ENCODE measurements at regions not wholly inside any gene's neighbourhood (a gene's known extent, or its start where the extent isn't known, plus 50 kb on each side); places are given as distances from the start of the nearest gene placed in this dataset.

DNA sequence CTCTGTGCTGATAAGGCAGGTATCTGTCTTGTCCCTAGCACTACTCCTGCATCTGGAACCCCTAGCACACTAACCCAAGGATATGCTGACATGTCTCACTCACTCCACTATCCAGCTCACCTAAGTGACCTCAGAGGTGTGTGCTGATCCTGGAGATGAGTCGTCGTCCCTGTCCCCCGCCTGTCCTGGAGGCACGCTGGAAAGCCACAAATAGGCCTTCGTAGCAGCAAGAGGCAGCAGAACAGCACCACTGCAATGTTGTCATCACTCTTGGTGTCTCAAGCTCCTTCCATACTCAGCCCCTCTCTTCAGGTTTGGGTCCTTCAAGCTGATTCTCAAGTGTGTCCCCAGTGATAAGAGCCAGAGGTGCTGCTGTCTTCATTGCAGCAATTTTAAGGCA is 73.0 kb upstream of the ITGA6 start:
- no peaks in the 10 kb centered on the region for H3K9me3 Mint-ChIP-seq (ENCODE audit: low read depth)
- peaks cover 5% of the 10 kb centered on the region for H3K4me1 Mint-ChIP-seq (ENCODE audit: low read depth)
- TF ChIP-seq, protein P1, sequence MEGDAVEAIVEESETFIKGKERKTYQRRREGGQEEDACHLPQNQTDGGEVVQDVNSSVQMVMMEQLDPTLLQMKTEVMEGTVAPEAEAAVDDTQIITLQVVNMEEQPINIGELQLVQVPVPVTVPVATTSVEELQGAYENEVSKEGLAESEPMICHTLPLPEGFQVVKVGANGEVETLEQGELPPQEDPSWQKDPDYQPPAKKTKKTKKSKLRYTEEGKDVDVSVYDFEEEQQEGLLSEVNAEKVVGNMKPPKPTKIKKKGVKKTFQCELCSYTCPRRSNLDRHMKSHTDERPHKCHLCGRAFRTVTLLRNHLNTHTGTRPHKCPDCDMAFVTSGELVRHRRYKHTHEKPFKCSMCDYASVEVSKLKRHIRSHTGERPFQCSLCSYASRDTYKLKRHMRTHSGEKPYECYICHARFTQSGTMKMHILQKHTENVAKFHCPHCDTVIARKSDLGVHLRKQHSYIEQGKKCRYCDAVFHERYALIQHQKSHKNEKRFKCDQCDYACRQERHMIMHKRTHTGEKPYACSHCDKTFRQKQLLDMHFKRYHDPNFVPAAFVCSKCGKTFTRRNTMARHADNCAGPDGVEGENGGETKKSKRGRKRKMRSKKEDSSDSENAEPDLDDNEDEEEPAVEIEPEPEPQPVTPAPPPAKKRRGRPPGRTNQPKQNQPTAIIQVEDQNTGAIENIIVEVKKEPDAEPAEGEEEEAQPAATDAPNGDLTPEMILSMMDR (IDR thresholded peaks at IDR 0.05): no peak
- H3K4me3 Mint-ChIP-seq (ENCODE audit: unreplicated experiment): no peak overlapping the region
- H3K27me3 Mint-ChIP-seq (ENCODE audit: low read depth): no peaks in the 10 kb centered on the region
- no peak overlapping the region for H3K27ac Mint-ChIP-seq (ENCODE audit: unreplicated experiment)
- H3K36me3 Mint-ChIP-seq (ENCODE audit: low read depth): no peaks in the 10 kb centered on the region
- DNase-seq (ENCODE audit: low spot score): no peak

DNA sequence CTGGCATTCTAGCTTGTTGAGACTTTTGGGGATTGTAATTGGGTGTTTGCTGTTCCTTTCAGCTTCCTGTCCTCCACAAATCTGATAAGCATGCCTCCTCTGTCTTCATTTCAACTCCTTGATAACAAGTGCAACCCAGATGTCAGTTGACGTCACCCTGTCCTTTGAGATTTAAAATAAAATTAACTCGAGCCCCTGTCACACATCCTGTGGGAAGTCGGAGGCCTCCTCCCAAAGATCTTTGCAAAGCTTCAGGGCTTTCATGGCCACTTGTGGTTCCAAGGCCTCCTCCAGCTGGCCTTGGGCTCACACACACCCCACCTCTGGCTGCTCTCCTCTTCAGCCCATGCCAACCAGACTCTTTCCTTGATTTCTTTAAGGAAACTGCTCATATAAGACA is 69.9 kb upstream of the ITGA6 start:
- Mint-ChIP-seq H3K36me3 (ENCODE audit: low read depth) (no peaks in the 10 kb centered on the region), H3K9me3 (ENCODE audit: low read depth) (no peaks in the 10 kb centered on the region), H3K27ac (ENCODE audit: unreplicated experiment) (no peak overlapping the region), H3K4me1 (ENCODE audit: low read depth) (peaks cover 5% of the 10 kb centered on the region), H3K4me3 (ENCODE audit: unreplicated experiment) (no peak overlapping the region), H3K27me3 (ENCODE audit: low read depth) (no peaks in the 10 kb centered on the region)
- TF ChIP-seq, protein P1 (IDR thresholded peaks at IDR 0.05): no peak
- DNase-seq (ENCODE audit: low spot score): no peak

DNA sequence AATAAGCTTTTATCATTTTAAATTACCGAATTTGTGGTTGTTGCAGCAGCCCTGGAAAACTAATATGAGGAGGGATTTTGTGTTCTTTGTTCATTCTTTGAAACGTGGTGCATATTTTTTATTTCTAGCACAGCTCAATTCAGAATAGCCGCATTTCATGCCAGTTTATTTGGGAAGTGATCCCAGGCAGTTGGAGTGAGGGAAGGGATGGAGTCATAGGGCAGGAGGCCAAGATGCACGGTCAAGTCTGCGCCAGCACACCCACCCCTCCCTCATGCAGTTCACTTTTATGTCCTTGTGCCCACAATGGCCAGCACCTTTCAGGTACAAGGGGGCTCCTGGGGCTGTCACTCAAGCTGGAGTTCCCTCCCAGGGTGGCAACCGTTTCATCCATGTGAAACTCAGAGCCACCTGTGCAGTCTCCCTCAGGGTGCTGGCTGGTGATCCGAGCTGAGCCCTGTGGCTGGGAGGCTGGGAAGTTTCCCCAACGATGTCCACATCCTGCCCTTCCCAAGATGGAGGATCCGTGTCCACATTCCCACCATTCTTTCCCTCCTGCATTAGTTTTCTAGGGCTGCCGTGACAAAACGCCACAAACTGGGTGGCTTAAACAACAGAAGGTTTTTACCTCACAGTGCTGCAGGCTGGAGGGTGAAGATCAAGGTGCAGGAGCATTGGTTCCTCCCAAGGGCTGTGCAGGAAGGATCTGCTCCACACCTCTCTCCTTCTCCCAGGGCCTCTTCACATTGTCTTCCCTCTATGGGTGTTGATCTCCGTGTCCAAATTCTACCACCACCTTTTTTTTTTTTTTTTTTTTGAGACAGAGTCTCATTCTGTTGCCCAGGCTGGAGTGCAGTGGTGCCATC is 68.5 kb upstream of the ITGA6 start:
- DNase-seq (ENCODE audit: low spot score): no peak
- Mint-ChIP-seq H3K4me1 (ENCODE audit: low read depth) (peaks cover 5% of the 10 kb centered on the region), H3K27me3 (ENCODE audit: low read depth) (no peaks in the 10 kb centered on the region), H3K4me3 (ENCODE audit: unreplicated experiment) (no peak overlapping the region), H3K27ac (ENCODE audit: unreplicated experiment) (no peak overlapping the region), H3K36me3 (ENCODE audit: low read depth) (no peaks in the 10 kb centered on the region), H3K9me3 (ENCODE audit: low read depth) (no peaks in the 10 kb centered on the region)
- TF ChIP-seq, protein P1 (IDR thresholded peaks at IDR 0.05): no peak

DNA sequence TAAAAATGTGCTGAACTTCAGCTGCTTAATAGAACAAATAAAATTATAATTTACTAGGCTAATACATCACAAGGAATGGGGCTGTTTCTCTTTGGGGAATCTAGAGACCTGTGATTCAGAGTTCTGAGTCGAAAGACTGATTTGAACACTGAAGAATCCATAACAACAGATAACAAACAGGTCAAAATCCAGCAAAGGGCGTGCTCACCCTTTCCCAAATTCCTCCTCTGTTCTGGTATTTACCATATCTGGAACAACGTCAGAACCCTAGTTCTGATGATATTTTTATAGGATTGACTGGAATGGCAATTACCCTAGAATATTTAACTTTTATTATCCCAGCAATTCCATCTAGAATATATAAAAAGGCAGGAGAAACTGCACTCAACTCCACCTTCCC is 66.0 kb upstream of the ITGA6 start:
- Mint-ChIP-seq H3K9me3 (ENCODE audit: low read depth) (no peaks in the 10 kb centered on the region), H3K4me1 (ENCODE audit: low read depth) (peaks cover 5% of the 10 kb centered on the region), H3K36me3 (ENCODE audit: low read depth) (no peaks in the 10 kb centered on the region), H3K27me3 (ENCODE audit: low read depth) (no peaks in the 10 kb centered on the region), H3K27ac (ENCODE audit: unreplicated experiment) (no peak overlapping the region), H3K4me3 (ENCODE audit: unreplicated experiment) (no peak overlapping the region)
- TF ChIP-seq, protein P1 (IDR thresholded peaks at IDR 0.05): no peak
- no peak for DNase-seq (ENCODE audit: low spot score)

DNA sequence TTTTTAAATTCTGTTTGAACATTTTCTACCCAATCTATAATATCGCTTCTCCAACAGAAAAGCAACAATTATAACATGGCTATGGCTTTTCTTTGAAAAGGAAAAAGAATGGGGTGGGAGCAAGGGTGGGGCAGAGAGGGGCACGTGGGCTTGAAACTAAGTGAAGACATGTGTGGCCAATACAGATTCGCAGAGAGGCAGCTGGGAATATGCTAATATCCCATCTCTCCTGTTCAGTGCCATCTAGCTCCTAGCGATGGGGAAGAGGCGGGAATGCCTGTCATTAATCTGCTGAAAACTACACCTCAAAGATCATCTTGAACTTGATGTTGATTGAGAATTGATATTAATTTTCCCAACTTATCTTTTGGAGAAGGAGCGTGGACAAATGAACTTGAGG is 65.5 kb upstream of the ITGA6 start:
- H3K27ac Mint-ChIP-seq (ENCODE audit: unreplicated experiment): no peak overlapping the region

More for the DNA sequence above, 65.5 kb upstream of the ITGA6 start:
- no peak overlapping the region for H3K4me3 Mint-ChIP-seq (ENCODE audit: unreplicated experiment)
- no peaks in the 10 kb centered on the region for H3K36me3 Mint-ChIP-seq (ENCODE audit: low read depth)
- DNase-seq (ENCODE audit: low spot score): no peak
- no peaks in the 10 kb centered on the region for H3K27me3 Mint-ChIP-seq (ENCODE audit: low read depth)
- no peaks in the 10 kb centered on the region for H3K9me3 Mint-ChIP-seq (ENCODE audit: low read depth)
- TF ChIP-seq, protein P1 (IDR thresholded peaks at IDR 0.05): no peak
- H3K4me1 Mint-ChIP-seq (ENCODE audit: low read depth): peaks cover 5% of the 10 kb centered on the region

Data from chondrocyte (in vitro differentiated cells).